Superior temporal gyrus (tissue), 1 donor: ENCODE measurements at regions not wholly inside any gene's neighbourhood (a gene's known extent, or its start where the extent isn't known, plus 50 kb on each side); places are given as distances from the start of the nearest gene placed in this dataset.
"Not testable (repeated sequence)": the region's sequence is repeated elsewhere in the genome, so short reads cannot be mapped to it uniquely, and the experiment has no call there.

Experiments used
- DNase-seq: peaks from one replicate; pipeline ENCODE4 v3.0.0-alpha.2; 2016; ENCODE audit errors: extremely low spot score

DNA sequence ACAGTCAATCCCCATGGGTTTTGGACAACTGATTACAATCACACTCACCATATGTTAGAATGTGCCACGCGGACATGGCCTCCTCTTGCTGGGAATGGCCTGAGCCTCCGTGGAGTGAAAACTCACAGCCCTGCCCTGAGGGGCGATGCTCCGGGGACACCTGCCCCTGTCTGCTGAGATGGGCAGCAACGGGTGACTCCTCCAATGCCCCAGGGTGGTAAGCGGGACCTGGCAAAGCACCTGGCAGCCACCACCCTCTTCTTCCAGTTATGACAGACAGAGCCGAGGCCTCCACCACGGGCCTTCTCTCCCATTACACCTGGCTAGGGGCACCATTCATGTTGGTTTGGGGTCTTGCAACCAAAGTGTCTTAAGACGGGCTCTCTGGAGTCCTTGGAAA, 94.9 kb upstream of the COL5A1 start:
- DNase-seq, result no peak

DNA sequence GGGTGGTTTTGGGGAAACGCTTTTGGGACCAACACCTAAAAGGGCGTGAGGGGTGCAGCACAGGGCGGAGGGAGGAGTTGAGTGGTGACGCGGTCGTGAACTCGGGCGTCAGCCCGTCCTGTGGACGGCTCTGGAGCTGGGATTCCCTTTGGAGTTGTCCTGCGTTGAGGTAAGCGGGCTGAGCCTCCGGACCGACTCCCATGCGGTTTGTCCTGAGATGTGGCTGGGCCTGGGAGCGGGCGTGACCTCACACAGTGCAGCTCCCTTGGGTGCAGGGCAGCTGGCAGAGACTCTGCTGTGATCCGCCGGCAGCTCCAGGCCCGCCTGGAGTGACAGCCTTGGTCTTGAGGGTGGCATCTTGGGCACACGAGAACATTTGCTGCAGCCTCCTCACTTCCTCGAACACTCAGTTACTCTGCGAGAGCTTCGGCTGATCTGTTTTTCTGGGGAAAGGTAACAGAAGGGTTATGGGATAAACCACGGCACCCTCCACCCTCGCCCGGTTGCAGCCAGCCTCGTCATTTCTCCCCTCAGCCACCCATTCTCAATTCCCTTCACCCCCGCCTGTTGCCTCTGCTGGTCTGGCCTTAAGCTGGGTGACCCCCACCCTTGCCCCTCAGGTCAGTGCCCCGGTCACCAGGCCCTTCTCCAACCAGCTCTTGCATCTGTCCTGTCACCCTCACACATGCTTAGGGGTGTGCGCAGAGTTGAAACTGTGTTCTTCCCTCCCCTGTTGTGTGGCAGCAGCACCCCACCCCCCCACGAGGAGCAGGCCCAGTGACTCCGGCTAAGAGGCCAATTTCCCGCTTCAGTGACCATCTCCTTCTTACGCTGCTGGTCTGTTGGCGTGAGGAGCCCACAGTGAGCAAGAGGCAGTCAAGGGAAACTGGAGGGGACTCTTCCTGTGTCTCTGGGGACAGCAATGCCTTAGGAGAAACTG, 94.2 kb upstream of the COL5A1 start:
- no peak for DNase-seq

DNA sequence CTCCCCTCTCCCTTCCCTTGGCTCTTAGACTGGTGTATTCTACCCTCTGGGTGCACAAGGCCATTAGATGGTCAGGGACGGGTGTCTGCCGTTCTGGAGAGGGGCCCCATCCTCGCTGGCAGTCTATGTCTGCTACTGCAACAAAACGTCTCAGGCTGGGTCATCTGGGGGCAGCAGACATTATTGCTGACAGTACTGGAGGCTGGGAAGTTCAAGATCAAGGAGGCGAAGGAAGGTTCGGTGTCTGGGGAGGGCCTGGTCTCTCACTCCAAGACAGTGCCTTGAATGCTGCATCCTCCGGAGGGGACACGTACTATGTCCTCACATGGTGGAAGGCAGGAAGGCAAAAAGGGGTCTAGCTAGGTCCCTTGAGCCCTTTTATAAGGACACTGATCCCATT, 93.4 kb upstream of the COL5A1 start:
- no peak for DNase-seq

DNA sequence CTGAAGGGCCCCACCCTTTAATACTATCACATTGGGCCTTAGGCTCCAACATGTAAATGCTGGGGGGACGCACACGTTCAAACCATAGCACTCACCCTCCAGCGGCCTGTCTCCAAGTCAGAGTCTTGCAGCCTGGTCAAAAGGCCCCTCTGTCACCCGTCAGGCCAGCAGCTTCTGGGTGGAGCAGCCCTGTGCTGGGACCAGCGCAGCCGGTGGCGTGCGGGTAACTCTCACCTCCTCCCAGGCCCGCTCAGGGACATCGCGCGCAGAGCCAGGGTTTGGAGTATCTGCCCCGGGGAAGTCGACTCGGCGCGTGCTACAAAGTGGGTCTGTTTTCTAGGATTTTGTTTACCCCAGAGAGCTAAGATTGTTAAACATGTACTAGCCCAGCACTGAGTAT, 93.0 kb upstream of the COL5A1 start:
- no peak for DNase-seq

DNA sequence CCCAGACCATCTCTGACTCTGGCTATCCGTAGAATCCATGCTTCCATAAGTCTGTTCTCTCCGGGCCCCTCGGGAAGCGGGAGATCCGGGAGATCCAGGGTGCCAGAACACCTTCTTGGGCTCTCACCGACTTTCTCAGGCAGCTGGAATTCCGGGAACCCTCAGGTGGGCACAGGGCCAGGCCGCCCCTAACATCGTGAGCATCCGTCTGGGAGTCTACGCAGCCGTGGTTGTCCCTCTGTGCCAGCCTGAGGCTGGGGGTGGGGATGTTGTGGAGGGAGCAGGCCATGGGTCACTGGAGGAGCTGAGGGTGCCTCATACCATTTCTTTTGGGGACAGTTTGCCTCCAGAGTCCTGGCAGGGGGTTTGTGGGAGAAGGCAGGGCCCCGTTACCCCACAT, 92.3 kb upstream of the COL5A1 start:
- no peak for DNase-seq

DNA sequence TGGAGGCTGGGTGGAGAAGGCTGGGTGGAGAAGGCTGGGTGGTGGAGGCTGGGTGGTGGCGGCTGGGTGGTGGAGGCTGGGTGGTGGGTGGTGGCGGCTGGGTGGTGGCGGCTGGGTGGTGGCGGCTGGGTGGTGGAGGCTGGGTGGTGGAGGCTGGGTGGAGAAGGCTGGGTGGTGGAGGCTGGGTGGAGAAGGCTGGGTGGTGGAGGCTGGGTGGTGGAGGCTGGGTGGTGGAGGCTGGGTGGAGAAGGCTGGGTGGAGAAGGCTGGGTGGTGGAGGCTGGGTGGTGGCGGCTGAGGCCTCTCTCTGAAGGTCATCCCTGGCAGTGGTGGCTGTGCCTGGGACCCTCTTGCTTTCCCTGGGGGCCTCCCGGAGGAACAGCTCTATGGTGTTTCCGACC, 91.5 kb upstream of the COL5A1 start:
- DNase-seq, result not testable (repeated sequence)

DNA sequence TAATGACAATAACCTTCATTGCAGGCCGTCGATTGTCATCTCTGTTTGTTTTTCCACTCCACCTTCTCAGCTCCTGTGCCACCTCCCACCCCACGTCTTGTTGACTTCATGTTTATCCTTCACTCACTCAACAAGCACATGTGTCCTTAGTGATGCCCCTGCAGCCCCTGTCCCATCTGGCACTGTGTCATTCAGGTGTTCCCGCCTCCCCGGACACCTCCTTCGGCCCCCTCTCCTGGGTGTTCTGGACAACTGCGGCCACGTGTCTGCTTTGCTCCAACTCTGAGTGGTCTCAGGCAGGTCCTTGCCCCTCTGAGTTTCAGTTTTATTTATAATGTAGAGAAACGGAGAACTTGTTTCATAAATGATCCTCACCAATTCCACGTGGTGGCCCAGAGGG, 91.0 kb upstream of the COL5A1 start:
- DNase-seq, result no peak

DNA sequence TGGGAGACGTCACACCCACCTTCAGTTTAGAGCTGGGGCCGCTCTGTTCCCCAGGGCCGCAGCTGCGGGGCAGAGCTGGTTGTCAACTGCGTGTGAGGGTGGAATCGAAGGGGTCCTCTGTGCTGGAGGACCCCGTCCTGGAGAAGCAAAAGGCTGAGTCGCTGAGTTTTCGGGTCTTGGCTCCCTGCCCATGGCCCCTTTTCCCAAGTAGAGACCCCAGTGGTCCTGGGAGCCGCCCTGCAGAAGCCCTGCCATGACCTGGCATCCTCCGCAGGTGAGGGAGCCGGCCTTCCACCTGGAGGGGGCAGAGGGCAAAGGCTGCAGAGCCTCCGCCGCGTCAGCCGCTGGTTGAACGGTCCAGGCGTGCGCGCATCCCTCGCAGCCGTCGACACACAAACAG, 90.4 kb upstream of the COL5A1 start:
- no peak for DNase-seq

DNA sequence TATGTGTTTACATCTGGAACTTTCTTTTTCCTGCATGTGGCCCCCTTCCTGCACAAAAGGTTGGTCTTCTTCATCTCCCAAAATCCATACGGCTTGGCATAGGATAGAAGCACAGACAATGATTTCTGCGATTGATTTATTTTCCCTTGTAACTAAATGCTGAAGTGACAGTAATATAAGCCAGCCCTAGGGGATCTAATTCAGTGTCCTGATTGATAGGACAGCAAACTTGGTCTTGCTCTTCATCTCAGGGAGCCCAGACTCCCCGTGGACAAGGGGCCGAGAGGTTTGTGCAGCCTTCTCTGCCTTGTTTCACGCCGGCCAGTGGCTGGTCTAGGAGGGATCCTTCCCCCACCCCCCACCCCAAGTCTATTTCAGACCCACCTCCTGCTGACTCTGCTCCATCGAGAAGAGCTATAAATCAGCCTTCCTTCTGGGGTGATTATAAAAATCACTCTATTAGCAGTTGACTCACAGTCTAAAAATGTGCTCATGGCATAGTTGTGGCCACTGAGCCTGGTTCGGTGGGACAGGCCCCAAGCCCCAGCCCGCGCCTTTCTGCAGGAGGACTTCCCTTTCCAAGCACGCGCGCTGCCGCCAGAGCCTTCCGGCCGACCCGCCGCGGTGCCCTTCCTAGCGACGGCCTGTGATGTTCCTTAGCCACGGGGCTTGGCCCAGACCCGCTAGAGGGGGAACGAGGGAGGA, 89.8 kb upstream of the COL5A1 start:
- no peak for DNase-seq

DNA sequence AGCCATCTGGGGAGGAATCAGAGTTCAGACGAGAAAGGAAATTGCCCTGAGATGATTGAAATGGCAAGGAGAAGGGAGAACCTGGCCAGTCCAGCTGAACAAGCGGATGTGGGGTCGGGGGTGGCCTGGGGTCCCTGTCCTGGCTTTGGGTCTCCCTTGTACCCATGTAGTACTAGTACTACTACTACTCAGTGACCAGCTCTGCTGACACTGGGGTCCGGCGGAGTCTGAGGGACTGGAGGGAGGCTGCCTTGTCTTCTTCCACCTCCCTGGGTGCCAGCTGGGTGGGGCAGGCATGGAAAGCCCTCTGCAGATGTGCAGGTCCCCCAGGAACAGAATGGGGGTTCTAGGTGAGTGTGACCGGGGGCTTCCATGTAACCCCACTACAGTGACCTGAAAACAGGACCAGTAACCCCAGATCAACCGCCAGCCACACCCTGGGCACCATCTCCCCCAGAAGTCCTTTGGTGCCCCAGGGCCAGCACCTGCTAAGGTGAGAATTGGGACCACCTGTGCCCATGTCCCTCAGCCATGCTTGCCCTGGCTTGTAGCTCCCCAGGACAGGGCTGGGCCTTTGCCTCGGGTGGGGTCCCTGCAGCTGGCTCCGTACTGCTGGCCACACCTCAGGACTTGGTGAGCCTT, 89.1 kb upstream of the COL5A1 start:
- no peak for DNase-seq

DNA sequence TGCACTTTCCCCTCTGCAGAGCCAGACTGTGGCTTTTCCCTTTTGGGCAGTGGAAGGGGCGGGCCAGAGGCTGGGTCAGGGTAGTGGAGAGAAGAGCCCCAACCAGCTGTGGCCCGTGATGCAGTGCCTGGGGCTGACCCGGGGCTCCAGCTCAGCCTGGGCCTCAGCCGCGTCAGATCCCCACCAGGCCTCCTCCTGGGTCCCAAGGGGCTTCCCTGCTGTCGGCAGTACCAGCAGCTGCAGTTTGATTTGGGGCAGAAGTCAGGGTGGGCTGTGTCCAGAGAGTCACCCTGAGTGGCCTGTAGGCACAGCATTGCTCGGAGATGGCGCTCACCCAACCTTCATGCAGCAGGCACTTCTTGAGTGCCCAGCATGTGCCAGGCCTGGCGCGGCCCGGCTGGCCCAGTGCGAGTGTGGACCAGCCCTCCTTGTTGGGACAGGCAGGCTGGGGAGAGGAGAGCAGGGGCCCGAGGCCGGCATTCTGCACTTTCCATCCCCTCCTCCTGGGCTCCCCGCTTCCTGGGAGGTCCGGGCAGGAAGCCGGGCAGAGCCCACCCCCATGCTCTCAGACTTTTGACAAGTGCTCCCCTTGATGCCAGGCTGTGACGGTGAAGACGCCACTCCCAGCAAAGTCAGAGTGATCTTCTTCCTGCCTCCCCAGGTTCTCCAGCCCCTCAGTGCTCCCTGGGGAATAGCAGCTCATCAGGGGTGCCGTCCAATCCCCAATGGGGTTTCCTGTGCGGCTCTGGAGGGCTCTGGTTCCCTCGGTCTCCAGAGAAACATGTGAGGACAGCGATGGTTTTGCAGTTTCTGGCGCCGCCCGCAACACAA, 88.3 kb upstream of the COL5A1 start:
- no peak for DNase-seq

DNA sequence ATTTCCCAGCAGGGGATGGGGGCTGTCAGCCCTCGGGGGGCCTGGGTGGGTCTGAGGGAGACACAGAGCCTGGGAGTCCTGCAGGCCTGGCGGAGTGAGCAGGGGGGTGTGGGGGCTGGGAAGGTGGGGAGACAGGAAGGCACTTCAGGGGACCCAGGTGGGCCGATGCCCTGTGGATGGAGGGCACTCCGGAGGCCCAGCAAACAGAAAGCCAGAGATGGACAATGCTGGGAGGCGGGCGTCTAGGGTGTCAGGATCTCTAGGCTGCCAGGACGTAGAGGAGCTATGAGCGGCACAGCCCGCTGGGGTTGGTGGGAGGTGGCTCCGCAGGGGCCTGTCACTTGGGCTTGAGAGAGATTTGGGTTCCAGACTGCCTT, 87.6 kb upstream of the COL5A1 start:
- no peak for DNase-seq

DNA sequence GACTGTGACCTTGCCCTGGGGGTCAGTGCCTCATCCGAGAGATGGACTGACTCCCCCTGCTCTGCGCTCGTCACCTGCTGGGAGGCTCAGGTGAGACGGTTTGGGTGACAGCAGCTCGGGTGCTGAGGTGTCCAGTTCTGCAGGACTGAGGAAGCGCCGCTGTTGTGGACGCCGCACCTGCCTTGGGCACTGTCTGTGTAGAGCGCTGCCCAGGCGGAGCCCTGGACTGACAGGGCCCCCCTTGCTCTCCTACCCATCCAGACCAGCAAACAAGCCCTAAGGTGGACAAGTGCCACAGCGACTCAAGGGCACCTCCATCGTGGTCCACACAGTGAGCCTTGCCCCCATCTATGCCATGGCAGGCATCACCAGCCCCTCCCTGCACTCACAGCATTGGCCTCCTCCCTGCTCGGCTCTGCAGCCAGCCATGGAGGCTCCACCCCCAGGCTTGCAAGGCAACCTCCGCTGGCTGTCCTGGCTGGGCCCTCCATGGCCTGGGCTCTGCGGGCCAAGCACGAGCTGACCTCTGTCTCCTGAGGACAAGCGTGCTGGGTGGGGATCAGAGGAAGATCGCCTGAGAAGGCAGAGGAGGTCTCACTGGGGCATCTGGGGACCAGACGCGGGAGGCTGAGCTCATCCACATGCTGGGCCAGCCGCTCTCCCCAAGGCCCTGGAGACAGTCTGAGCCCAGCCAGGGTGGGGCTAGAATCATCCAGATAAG, 87.1 kb upstream of the COL5A1 start:
- no peak for DNase-seq

DNA sequence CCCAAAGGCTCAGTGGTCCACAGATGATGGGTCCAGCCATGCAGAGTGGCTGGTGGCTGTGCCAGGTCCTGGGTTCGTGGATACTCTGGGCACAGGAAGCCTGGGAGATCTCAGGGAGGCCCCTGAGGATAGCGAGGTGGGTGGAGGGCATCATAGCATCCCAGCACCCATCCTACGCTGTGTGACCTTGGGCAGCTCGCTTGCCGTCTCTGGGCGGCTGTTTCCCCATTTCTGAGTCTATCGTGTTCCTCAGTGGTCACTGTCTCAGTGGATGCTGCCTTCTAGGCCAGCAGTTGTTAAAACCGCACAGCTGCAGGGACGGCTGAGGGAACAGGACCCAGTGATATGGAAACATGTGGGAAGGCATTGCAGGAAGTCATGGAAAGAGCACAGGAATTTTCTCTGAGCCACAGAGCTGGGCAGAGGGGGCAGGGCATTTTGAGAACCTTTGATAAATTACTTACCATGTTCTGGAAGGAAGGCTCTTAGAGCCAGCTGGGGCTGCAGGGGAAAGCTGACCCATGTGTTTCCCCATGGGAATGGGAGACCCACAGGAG, 86.4 kb upstream of the COL5A1 start:
- DNase-seq, result no peak

DNA sequence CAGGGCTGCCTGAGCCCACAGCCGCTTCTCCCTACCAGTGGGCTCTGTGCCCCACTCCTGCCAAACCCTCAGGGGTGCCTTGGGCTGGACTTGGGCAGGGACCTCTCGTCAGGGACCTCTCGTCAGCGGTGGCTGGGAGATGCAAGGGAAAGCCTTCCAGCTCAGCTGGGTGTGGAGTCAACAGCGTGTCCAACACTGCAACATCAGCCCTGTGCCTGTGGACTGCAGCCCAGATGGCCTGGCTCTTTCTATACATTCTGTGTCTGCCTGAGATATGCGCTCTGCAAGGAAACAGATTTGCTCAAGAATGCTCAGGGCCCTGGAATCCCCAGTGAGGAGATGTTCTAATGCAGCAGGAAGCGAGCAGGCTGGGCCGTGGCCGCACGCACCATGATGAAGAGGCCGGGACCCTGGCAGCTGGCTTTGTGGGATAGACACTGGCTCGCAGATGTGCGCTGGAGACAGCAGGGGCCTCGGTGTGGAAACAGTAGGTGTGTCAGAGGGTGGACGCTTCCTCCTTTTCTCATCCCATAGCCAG, 85.0 kb upstream of the COL5A1 start:
- no peak for DNase-seq

DNA sequence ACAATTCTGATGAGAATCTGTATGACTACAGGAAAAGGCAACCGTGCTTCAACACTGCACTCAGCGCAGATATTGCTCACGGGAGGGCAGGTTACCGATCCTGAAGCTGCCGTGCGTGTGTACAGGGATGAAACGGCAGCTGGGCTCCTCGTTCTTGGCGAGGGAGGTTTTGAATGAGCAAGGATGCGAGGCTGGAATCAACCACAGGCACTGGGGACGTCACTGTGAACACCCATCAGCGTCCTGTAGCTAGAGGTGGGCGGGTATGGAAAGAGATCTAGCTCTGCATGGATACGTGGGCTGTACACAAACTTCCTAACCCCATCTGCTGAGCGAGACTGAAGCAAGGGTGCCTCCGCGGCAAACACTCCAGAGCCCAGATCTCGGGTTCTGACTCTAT, 84.3 kb upstream of the COL5A1 start:
- peak; percentile 40 for DNase-seq

DNA sequence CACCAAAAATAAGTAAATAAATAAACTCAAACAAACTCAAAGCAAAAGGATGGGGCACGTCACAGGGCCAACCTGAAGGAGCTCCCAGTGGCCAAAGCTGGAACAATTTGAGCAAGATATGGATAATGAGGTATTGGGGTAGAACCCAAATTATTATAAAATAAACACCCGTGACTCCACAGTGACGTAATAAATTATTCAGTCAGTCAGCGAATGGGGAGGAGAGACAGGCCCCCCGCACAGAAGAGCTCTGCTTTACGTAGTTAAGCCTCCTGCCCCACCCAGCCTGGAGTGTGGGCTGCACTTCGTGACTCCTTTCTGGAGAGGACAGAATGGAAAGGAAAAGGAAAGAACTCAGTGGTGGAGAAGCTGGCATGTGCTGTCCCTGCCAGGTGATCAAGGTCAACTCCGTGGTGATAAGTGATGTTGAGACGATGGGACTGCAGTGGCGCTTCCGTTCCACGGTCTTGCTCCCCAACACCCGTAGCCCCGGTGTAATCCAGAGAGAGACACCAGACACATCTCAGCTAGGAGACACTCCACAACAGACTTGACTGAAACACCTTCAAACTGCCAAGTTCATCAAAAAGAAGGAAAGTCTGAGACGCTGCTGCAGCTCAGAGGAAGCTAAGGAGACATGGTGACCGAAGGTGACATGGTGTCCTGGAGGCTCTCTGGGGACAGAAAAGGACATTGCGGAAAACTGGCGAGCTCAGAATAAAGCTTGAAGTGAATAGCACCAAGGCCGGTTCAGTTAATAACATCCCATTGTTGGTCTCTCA, 83.3 kb upstream of the COL5A1 start:
- DNase-seq, result no peak

DNA sequence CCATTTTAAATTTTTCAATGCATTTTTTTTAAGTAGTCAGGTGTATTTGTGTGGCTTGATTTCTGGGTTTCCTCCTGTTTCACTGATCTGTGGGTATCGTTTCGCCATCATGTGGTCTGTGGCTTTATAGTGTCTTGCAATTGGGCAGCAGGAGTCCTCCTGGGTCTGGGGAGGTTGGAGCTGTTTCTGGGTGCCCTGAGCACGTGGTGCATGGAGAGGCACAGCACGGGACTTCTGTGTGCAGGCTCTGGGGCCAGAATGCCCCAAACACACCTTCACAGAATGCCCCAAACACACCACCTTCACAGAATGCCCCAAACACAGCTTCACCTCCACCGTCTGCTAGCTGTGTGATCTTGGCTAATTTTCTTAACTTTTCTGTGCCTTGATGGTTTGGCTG, 82.6 kb upstream of the COL5A1 start:
- no peak for DNase-seq

DNA sequence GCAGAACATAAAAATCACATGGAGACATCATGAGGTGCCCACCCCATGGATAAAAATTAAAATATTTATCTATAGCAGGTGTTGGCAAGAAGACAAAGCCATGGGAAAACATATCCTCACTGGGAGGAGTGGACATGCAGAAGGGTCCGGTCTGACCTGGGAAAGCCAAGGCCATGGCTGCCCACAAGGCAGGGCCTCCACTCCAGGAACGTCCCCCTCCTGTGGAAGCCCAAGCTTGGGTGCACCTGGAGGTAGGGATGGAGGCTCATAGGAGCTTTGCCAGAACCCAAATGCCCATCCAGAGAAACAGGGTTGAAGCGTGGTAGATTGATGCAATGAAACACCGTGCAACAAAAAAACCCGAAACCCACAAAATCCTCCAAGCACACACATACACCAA, 81.4 kb upstream of the COL5A1 start:
- no peak for DNase-seq

DNA sequence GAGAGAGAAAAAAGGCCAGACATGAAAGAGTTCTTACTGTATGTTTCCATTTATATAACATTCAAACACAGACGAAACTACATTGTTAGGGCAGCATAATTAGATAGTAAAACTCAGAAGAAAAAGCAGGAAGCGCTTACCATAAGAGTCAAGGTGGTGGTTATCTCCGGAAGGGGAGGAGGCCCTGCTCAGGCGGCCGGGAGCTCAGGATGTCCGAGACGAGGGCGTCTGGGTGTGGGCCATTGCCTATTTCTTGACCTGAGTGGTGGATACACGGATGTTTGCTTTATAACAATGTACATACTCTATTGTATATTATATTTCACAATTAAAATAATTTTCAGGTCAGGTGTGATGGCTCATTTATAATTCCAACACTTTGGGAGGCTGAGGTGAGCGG, 80.9 kb upstream of the COL5A1 start:
- no peak for DNase-seq
